GM23338 (cell line): ENCODE measurements at regions not wholly inside any gene's neighbourhood (a gene's known extent, or its start where the extent isn't known, plus 50 kb on each side); places are given as distances from the start of the nearest gene placed in this dataset.

Experiments used
- ATAC-seq: fragments of 200-7000 bp; cut with Tn5 transposase; 3 replicates; pipeline ENCODE4 v1.9.1; 2020
- DNase-seq: peaks from one replicate; pipeline ENCODE4 v3.0.0-alpha.2; 2015; ENCODE audit warnings: low spot score
- H2AFZ ChIP-seq: fragments of 200-600 bp; sonication (generic); 2 replicates; pipeline ENCODE4 v1.8.0; 2016; ENCODE audit warnings: antibody characterized with exemption, mild to moderate bottlenecking, moderate library complexity
- H3F3A ChIP-seq: fragments of 200-600 bp; sonication (generic); replicated peaks from 2 replicates; pipeline ENCODE4 v1.8.0; 2017; ENCODE audit warnings: antibody characterized with exemption, mixed run types, low read depth
- H3K27ac ChIP-seq: fragments of 200-600 bp; sonication (generic); 2 replicates; pipeline ENCODE4 v1.6.1; 2016; ENCODE audit warnings: low read depth
- H3K27me3 ChIP-seq: fragments of 200-600 bp; sonication (generic); 2 replicates; pipeline ENCODE4 v1.8.0; 2016; ENCODE audit warnings: mild to moderate bottlenecking, mixed run types, moderate library complexity; ENCODE audit not compliant: insufficient read depth
- H3K36me3 ChIP-seq: fragments of 200-600 bp; sonication (generic); 2 replicates; pipeline ENCODE4 v1.8.0; 2016; ENCODE audit warnings: mild to moderate bottlenecking; ENCODE audit not compliant: insufficient read depth
- H3K4me1 ChIP-seq: fragments of 200-600 bp; sonication (generic); 2 replicates; pipeline ENCODE4 v1.8.0; 2016; ENCODE audit warnings: mild to moderate bottlenecking, moderate library complexity; ENCODE audit not compliant: insufficient read depth
- H3K4me2 ChIP-seq: fragments of 200-600 bp; sonication (generic); 2 replicates; pipeline ENCODE4 v1.7.1; 2017; ENCODE audit warnings: mixed run types
- H3K4me3 ChIP-seq: fragments of 200-600 bp; sonication (generic); 2 replicates; pipeline ENCODE4 v1.6.1; 2016; ENCODE audit warnings: mixed run types
- H3K79me2 ChIP-seq: fragments of 200-600 bp; sonication (generic); replicated peaks from 2 replicates; pipeline ENCODE4 v1.8.0; 2017; ENCODE audit warnings: mild to moderate bottlenecking; ENCODE audit not compliant: insufficient read depth
- H3K9me2 ChIP-seq: fragments of 200-600 bp; sonication (generic); 2 replicates; pipeline ENCODE4 v1.8.0; 2017; ENCODE audit not compliant: insufficient read depth
- H4K20me1 ChIP-seq: fragments of 200-600 bp; sonication (generic); replicated peaks from 2 replicates; pipeline ENCODE4 v1.8.0; 2017; ENCODE audit warnings: mild to moderate bottlenecking; ENCODE audit not compliant: insufficient read depth
- H3K27ac Mint-ChIP-seq: 2 replicates; pipeline ENCODE4 v1.8.0; 2020; ENCODE audit warnings: inconsistent platforms, mild to moderate bottlenecking, moderate library complexity, mixed read lengths
- H3K27me3 Mint-ChIP-seq: 3 replicates; pipeline ENCODE4 v1.8.0; 2022; ENCODE audit warnings: low read depth, mild to moderate bottlenecking, moderate library complexity, mixed read lengths, inconsistent platforms; ENCODE audit not compliant: insufficient read depth, poor library complexity
- H3K36me3 Mint-ChIP-seq: 3 replicates; pipeline ENCODE4 v1.8.0; 2021; ENCODE audit warnings: low read depth, mild to moderate bottlenecking, inconsistent platforms, moderate library complexity, mixed read lengths
- H3K4me1 Mint-ChIP-seq: 3 replicates; pipeline ENCODE4 v1.8.0; 2020; ENCODE audit warnings: mild to moderate bottlenecking, inconsistent platforms, mixed read lengths
- H3K4me3 Mint-ChIP-seq: 3 replicates; pipeline ENCODE4 v1.8.0; 2021; ENCODE audit warnings: moderate library complexity, mild to moderate bottlenecking, inconsistent platforms, mixed read lengths
- H3K9me3 Mint-ChIP-seq: 3 replicates; pipeline ENCODE4 v1.8.0; 2020; ENCODE audit warnings: moderate library complexity, mild to moderate bottlenecking, inconsistent platforms, mixed read lengths
- CREB1 ChIP-seq: fragments of 250-450 bp; sonication (Bioruptor Pico); IDR thresholded peaks from 2 replicates; pipeline ENCODE4 v1.5.0; 2020; ENCODE audit warnings: low read depth, mild to moderate bottlenecking, moderate library complexity
- EZH2 ChIP-seq: fragments of 200-600 bp; sonication (generic); IDR thresholded peaks from one replicate; pipeline ENCODE4 v1.8.0; 2017; ENCODE audit warnings: antibody characterized with exemption, mild to moderate bottlenecking, low read depth; ENCODE audit not compliant: unreplicated experiment
- EZH2phosphoT487 ChIP-seq: fragments of 200-600 bp; sonication (generic); IDR thresholded peaks from one replicate; pipeline ENCODE4 v1.8.1; 2018; ENCODE audit warnings: antibody characterized with exemption; ENCODE audit not compliant: unreplicated experiment
- JUNB ChIP-seq: IDR thresholded peaks from one replicate; pipeline ENCODE4 v1.6.1; 2016; ENCODE audit warnings: antibody characterized with exemption; ENCODE audit not compliant: unreplicated experiment
- NANOG ChIP-seq: IDR thresholded peaks from 2 replicates; pipeline ENCODE4 v1.6.1; 2016; ENCODE audit warnings: antibody characterized with exemption, borderline replicate concordance
- STAT1 ChIP-seq: IDR thresholded peaks from one replicate; pipeline ENCODE4 v1.6.1; 2016; ENCODE audit warnings: antibody characterized with exemption; ENCODE audit not compliant: unreplicated experiment
- ZNF114 ChIP-seq: fragments of 250-450 bp; sonication (Bioruptor Pico); IDR thresholded peaks from 2 replicates; pipeline ENCODE4 v1.5.0; 2020; ENCODE audit warnings: mild to moderate bottlenecking, moderate library complexity
- TF ChIP-seq, protein P1 (sequence below): IDR thresholded peaks from one replicate; pipeline ENCODE4 v1.6.1; 2018; ENCODE audit warnings: antibody characterized with exemption; ENCODE audit not compliant: unreplicated experiment
- TF ChIP-seq, protein P2 (sequence below): fragments of 250-450 bp; sonication (Bioruptor Pico); IDR thresholded peaks from 2 replicates; pipeline ENCODE4 v1.5.0; 2020; ENCODE audit warnings: mild to moderate bottlenecking, moderate library complexity
- TF ChIP-seq, protein P3 (sequence below), 2 experiments: fragments of 200-600 bp in 1 of 2; sonication (generic) in 1 of 2; conservative IDR thresholded peaks; 2 replicates each; pipeline versions ENCODE4 v1.5.1 to v1.6.1; 2016 to 2017; ENCODE audit warnings: antibody characterized with exemption in 2 of 2, low read depth in 2 of 2, mild to moderate bottlenecking in 2 of 2, moderate library complexity in 1 of 2

DNA sequence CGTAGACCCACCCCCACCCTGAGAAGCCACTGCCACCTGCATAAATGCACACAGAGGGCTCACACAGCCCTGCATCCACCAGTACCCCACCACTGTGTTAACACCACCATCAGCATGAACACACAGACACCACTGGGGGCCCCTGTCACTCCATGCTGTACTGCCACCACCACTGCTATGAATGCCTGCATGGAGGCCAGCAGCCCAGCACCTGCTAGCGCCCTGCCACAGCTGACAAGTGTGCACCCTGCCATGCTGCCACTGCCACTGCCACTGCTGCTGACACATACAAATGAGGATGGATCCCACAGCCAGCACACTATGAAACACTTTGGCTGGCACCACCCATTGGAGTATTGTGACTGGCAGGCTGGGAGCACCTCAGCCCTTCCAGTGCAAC, 361.0 kb downstream of the TAFA4 start:
- H2AFZ ChIP-seq, result no peak overlapping the region
- TF ChIP-seq, protein P1, sequence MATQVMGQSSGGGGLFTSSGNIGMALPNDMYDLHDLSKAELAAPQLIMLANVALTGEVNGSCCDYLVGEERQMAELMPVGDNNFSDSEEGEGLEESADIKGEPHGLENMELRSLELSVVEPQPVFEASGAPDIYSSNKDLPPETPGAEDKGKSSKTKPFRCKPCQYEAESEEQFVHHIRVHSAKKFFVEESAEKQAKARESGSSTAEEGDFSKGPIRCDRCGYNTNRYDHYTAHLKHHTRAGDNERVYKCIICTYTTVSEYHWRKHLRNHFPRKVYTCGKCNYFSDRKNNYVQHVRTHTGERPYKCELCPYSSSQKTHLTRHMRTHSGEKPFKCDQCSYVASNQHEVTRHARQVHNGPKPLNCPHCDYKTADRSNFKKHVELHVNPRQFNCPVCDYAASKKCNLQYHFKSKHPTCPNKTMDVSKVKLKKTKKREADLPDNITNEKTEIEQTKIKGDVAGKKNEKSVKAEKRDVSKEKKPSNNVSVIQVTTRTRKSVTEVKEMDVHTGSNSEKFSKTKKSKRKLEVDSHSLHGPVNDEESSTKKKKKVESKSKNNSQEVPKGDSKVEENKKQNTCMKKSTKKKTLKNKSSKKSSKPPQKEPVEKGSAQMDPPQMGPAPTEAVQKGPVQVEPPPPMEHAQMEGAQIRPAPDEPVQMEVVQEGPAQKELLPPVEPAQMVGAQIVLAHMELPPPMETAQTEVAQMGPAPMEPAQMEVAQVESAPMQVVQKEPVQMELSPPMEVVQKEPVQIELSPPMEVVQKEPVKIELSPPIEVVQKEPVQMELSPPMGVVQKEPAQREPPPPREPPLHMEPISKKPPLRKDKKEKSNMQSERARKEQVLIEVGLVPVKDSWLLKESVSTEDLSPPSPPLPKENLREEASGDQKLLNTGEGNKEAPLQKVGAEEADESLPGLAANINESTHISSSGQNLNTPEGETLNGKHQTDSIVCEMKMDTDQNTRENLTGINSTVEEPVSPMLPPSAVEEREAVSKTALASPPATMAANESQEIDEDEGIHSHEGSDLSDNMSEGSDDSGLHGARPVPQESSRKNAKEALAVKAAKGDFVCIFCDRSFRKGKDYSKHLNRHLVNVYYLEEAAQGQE, result no peak
- no peak for TF ChIP-seq EZH2
- no peak for TF ChIP-seq STAT1
- TF ChIP-seq, protein P2, sequence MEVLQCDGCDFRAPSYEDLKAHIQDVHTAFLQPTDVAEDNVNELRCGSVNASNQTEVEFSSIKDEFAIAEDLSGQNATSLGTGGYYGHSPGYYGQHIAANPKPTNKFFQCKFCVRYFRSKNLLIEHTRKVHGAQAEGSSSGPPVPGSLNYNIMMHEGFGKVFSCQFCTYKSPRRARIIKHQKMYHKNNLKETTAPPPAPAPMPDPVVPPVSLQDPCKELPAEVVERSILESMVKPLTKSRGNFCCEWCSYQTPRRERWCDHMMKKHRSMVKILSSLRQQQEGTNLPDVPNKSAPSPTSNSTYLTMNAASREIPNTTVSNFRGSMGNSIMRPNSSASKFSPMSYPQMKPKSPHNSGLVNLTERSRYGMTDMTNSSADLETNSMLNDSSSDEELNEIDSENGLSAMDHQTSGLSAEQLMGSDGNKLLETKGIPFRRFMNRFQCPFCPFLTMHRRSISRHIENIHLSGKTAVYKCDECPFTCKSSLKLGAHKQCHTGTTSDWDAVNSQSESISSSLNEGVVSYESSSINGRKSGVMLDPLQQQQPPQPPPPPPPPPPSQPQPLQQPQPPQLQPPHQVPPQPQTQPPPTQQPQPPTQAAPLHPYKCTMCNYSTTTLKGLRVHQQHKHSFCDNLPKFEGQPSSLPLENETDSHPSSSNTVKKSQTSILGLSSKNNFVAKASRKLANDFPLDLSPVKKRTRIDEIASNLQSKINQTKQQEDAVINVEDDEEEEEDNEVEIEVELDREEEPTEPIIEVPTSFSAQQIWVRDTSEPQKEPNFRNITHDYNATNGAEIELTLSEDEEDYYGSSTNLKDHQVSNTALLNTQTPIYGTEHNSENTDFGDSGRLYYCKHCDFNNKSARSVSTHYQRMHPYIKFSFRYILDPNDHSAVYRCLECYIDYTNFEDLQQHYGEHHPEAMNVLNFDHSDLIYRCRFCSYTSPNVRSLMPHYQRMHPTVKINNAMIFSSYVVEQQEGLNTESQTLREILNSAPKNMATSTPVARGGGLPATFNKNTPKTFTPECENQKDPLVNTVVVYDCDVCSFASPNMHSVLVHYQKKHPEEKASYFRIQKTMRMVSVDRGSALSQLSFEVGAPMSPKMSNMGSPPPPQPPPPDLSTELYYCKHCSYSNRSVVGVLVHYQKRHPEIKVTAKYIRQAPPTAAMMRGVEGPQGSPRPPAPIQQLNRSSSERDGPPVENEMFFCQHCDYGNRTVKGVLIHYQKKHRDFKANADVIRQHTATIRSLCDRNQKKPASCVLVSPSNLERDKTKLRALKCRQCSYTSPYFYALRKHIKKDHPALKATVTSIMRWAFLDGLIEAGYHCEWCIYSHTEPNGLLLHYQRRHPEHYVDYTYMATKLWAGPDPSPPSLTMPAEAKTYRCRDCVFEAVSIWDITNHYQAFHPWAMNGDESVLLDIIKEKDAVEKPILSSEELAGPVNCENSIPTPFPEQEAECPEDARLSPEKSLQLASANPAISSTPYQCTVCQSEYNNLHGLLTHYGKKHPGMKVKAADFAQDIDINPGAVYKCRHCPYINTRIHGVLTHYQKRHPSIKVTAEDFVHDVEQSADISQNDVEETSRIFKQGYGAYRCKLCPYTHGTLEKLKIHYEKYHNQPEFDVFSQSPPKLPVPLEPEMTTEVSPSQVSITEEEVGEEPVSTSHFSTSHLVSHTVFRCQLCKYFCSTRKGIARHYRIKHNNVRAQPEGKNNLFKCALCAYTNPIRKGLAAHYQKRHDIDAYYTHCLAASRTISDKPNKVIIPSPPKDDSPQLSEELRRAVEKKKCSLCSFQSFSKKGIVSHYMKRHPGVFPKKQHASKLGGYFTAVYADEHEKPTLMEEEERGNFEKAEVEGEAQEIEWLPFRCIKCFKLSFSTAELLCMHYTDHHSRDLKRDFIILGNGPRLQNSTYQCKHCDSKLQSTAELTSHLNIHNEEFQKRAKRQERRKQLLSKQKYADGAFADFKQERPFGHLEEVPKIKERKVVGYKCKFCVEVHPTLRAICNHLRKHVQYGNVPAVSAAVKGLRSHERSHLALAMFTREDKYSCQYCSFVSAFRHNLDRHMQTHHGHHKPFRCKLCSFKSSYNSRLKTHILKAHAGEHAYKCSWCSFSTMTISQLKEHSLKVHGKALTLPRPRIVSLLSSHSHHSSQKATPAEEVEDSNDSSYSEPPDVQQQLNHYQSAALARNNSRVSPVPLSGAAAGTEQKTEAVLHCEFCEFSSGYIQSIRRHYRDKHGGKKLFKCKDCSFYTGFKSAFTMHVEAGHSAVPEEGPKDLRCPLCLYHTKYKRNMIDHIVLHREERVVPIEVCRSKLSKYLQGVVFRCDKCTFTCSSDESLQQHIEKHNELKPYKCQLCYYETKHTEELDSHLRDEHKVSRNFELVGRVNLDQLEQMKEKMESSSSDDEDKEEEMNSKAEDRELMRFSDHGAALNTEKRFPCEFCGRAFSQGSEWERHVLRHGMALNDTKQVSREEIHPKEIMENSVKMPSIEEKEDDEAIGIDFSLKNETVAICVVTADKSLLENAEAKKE (CRISPR knock-in tag), result no peak
- TF ChIP-seq EZH2phosphoT487, result no peak
- TF ChIP-seq JUNB, result no peak
- no peak for TF ChIP-seq CREB1 (CRISPR knock-in tag)
- TF ChIP-seq, protein P3, sequence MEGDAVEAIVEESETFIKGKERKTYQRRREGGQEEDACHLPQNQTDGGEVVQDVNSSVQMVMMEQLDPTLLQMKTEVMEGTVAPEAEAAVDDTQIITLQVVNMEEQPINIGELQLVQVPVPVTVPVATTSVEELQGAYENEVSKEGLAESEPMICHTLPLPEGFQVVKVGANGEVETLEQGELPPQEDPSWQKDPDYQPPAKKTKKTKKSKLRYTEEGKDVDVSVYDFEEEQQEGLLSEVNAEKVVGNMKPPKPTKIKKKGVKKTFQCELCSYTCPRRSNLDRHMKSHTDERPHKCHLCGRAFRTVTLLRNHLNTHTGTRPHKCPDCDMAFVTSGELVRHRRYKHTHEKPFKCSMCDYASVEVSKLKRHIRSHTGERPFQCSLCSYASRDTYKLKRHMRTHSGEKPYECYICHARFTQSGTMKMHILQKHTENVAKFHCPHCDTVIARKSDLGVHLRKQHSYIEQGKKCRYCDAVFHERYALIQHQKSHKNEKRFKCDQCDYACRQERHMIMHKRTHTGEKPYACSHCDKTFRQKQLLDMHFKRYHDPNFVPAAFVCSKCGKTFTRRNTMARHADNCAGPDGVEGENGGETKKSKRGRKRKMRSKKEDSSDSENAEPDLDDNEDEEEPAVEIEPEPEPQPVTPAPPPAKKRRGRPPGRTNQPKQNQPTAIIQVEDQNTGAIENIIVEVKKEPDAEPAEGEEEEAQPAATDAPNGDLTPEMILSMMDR (conservative IDR thresholded peaks at IDR 0.05; ENCODE audit: low read depth in 2 of 2), result no peak
- no peak for TF ChIP-seq ZNF114 (CRISPR knock-in tag)
- TF ChIP-seq NANOG, result no peak
- no peak overlapping the region for H3K4me3 ChIP-seq
- Mint-ChIP-seq H3K36me3 (peaks cover 3% of the 10 kb centered on the region; the same call in 1 of the 3 replicates), H3K27ac (0 out of 2 replicates have a peak overlapping the region, but pooled peaks have one; percentile 77), H3K9me3 (no peaks in the 10 kb centered on the region; the same call in 1 of the 3 replicates), H3K4me3 (no peak overlapping the region), H3K27me3 (peaks cover 8% of the 10 kb centered on the region), H3K4me1 (peaks cover 9% of the 10 kb centered on the region; the same call in 2 of the 3 replicates)
- no peaks in the 10 kb centered on the region for H3K9me2 ChIP-seq
- H3K79me2 ChIP-seq, result no peaks in the 10 kb centered on the region
- H3K27ac ChIP-seq, result no peak overlapping the region
- no peaks in the 10 kb centered on the region for H3K36me3 ChIP-seq
- H3K27me3 ChIP-seq, result no peaks in the 10 kb centered on the region
- no peak overlapping the region for H3K4me2 ChIP-seq
- no peaks in the 10 kb centered on the region for H4K20me1 ChIP-seq
- DNase-seq (no peak), ATAC-seq (no peak)
- H3F3A ChIP-seq, result no peaks in the 10 kb centered on the region
- H3K4me1 ChIP-seq, result 0 out of 2 replicates have a peak, but pooled peaks cover 6% of the 10 kb centered on the region
